ENCODE measurements at regions not wholly inside any gene's neighbourhood (a gene's known extent, or its start where the extent isn't known, plus 50 kb on each side); places are given as distances from the start of the nearest gene placed in this dataset.

- DNase-seq = no peak
Observed at GRCh38 chr3:16118396-16118795, 56.1 kb upstream of the GALNT15 start.

GRCh38 chr3:16119887-16120286 is 54.6 kb upstream of the GALNT15 start:
- DNase-seq = no peak

- no peak for DNase-seq
Observed at GRCh38 chr3:16121391-16121790, 53.1 kb upstream of the GALNT15 start.

GRCh38 chr3:16122155-16122554 is 52.3 kb upstream of the GALNT15 start:
- DNase-seq = no peak

GRCh38 chr3:16122661-16123060 is 51.8 kb upstream of the GALNT15 start:
- DNase-seq = no peak

- no peak for DNase-seq
Observed at GRCh38 chr3:16124636-16125035, 49.8 kb upstream of the GALNT15 start.
